AG04449 (cell line): ENCODE measurements at regions not wholly inside any gene's neighbourhood (a gene's known extent, or its start where the extent isn't known, plus 50 kb on each side); places are given as distances from the start of the nearest gene placed in this dataset.

Experiments used
- CTCF ChIA-PET: fragments of 350-600 bp; formaldehyde crosslinking; extraction: SDS; loops from one replicate; lab custom pipeline; 2021; ENCODE audit warnings: antibody characterized with exemption; lab: Yijun Ruan, JAX
- POLR2A ChIA-PET: fragments of 400-600, 350-600 bp; formaldehyde crosslinking; extraction: SDS; loops from one replicate; lab custom pipeline; 2020; ENCODE audit warnings: antibody characterized with exemption, inconsistent platforms; lab: Yijun Ruan, JAX
- DNase-seq: peaks from one replicate; pipeline ENCODE4 v3.0.0-alpha.2; 2010; ENCODE audit warnings: low read depth, low spot score
- H3K4me3 ChIP-seq: 2 replicates; pipeline ENCODE4 v1.5.1; 2011; ENCODE audit warnings: low read depth, mild to moderate bottlenecking, control low read depth, low read length
- CTCF ChIP-seq: IDR thresholded peaks from one replicate; pipeline ENCODE4 v1.5.1; 2011; ENCODE audit warnings: mild to moderate bottlenecking, moderate library complexity, low read length, control low read depth, inconsistent platforms; ENCODE audit not compliant: insufficient read depth; ENCODE audit errors: missing control alignments

GRCh38 chr9:7909537-7909936, 110.0 kb upstream of the DMAC1 start:
- DNase-seq = no peak
- CTCF ChIA-PET = no interaction called here
- H3K4me3 ChIP-seq = no peak overlapping the region
- POLR2A ChIA-PET = no interaction called here
- no peak for TF ChIP-seq CTCF

GRCh38 chr9:7907551-7908337, 108.2 kb upstream of the DMAC1 start:
- no peak for DNase-seq
- ChIA-PET CTCF (no interaction called here), POLR2A (no interaction called here)
- no peak overlapping the region for H3K4me3 ChIP-seq
- TF ChIP-seq CTCF = no peak

GRCh38 chr9:7906783-7907550, 107.4 kb upstream of the DMAC1 start:
- TF ChIP-seq CTCF = no peak
- ChIA-PET POLR2A (no interaction called here), CTCF (no interaction called here)
- no peak for DNase-seq
- no peak overlapping the region for H3K4me3 ChIP-seq

- no peak overlapping the region for H3K4me3 ChIP-seq
- no peak for DNase-seq
- CTCF ChIA-PET = no interaction called here
- POLR2A ChIA-PET = no interaction called here
- no peak for TF ChIP-seq CTCF
These were observed 102.0 kb upstream of the DMAC1 start for GRCh38 chr9:7901621-7902020.

- TF ChIP-seq CTCF = no peak
- DNase-seq = no peak
- ChIA-PET CTCF (no interaction called here), POLR2A (no interaction called here)
- H3K4me3 ChIP-seq = no peak overlapping the region
These were observed 101.0 kb upstream of the DMAC1 start for GRCh38 chr9:7900541-7900940.

- H3K4me3 ChIP-seq = no peak overlapping the region
- TF ChIP-seq CTCF = no peak
- DNase-seq = no peak
- ChIA-PET CTCF (no interaction called here), POLR2A (no interaction called here)
These were observed 100.2 kb upstream of the DMAC1 start for GRCh38 chr9:7899753-7900152.
